OCI-LY7 (cell line): ENCODE measurements at regions not wholly inside any gene's neighbourhood (a gene's known extent, or its start where the extent isn't known, plus 50 kb on each side); places are given as distances from the start of the nearest gene placed in this dataset.
"Not testable (repeated sequence)": the region's sequence is repeated elsewhere in the genome, so short reads cannot be mapped to it uniquely, and the experiment has no call there.

Experiments
- CTCF ChIP-seq: fragments of 200-600 bp; sonication (generic); conservative IDR thresholded peaks from 2 replicates; pipeline ENCODE4 v1.5.1; 2014; ENCODE audit warnings: mild to moderate bottlenecking, antibody characterized with exemption, low read length, moderate library complexity, mixed read lengths
- EZH2phosphoT487 ChIP-seq: fragments of 200-600 bp; sonication (generic); IDR thresholded peaks from 2 replicates; pipeline ENCODE4 v1.6.1; 2018; ENCODE audit warnings: low read depth, borderline replicate concordance, mild to moderate bottlenecking, mixed run types, antibody characterized with exemption, low read length, moderate library complexity, mixed read lengths

GRCh38 chr10:42723549-42723948, 59.0 kb upstream of the BMS1 start:
- TF ChIP-seq CTCF, EZH2phosphoT487: not testable (repeated sequence)
